Glomerular visceral epithelial cell (primary cell): ENCODE measurements at regions not wholly inside any gene's neighbourhood (a gene's known extent, or its start where the extent isn't known, plus 50 kb on each side); places are given as distances from the start of the nearest gene placed in this dataset.
"Not testable (repeated sequence)": the region's sequence is repeated elsewhere in the genome, so short reads cannot be mapped to it uniquely, and the experiment has no call there.

Source experiments
- DNase-seq: peaks from one replicate; pipeline ENCODE4 v3.0.0-alpha.2; 2016; ENCODE audit errors: extremely low spot score

GRCh38 chr12:14032191-14032590 is 50.8 kb upstream of the GRIN2B start:
- not testable (repeated sequence) for DNase-seq

DNA sequence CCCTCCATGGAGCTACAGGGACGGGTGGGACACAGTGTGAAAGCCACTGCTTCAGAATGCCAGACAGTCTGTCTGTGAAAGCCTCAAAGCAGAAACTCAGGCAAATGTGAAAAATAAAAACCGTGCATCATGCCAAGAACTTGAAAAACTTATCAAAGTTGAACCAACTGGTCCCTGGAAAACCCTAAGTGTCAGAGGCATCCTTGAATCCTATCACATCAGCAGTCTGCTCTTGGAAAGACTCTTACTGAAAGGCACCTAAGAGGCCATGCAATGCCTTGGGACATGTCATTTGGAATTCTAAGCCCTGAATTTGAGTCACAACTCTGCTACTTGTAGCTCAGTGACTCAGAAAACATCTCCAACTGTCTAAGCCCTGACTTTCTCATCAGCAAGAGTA is 62.4 kb upstream of the GRIN2B start:
- no peak for DNase-seq

GRCh38 chr12:14048941-14049545 is 67.6 kb upstream of the GRIN2B start:
- no peak for DNase-seq

GRCh38 chr12:14057895-14058294 is 76.5 kb upstream of the GRIN2B start:
- no peak for DNase-seq

DNA sequence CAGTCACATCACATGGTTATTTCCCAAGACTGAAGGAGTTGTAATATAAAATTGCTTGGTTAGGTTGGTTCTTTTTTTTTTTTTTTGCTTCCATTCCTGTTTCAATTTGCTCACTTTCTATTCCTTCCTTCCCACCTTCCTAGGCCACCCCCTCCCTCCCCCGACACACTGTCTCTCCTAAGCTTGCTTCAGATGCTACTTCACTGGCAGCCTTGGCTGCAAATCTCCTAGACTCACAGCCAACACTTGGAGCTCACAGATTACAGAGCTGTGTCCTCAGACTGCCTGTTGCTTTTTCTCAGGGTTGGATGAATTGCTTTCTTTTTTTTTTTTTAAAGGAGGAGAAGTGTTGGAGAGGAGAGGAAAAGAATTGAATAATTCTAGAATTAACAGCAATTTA is 77.3 kb upstream of the GRIN2B start:
- no peak for DNase-seq

GRCh38 chr12:14059548-14059947 is 78.1 kb upstream of the GRIN2B start:
- no peak for DNase-seq

GRCh38 chr12:14065616-14066015 is 84.2 kb upstream of the GRIN2B start:
- DNase-seq: no peak

DNA sequence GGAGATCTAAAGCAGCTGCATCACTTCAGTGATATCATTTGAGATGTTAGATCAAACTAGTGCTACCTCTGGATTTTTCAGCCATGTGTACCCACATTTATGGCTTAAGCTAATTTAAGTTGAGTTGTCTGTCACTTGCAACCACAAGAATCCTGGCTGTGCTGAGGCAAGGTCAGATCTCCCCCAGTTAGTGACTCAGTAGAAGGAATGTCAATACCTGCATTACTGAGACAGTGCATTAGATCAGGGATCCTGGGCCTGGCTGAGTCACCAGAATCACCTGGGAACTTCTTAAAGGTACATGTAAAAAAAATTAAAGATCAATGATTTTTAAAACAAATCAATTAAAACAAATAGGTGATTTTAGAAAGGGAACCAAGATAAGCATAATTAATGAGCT is 84.6 kb upstream of the GRIN2B start:
- DNase-seq: no peak

DNA sequence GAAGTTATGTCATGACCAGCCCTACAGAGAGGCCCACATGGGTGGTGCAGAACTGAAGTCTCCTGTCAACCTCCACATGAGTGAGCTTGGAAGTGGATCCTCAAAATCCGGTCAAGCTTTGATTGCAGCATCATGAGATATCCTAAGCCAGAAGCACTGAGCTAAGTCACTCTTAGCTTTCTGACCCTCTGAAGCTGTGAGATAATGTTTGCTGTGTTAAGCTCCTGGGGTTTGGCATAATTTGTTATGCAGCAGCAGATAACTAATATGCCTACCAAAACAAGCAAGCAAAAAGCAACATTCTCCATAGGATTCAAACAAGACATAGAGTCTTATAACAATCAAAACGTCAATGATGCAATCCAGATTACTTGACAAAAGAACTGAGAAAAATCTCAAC is 87.6 kb upstream of the GRIN2B start:
- DNase-seq: no peak

- no peak for DNase-seq
Measured at GRCh38 chr12:14071833-14072232, 90.4 kb upstream of the GRIN2B start.

GRCh38 chr12:14072987-14073386 is 91.6 kb upstream of the GRIN2B start:
- DNase-seq: no peak

DNA sequence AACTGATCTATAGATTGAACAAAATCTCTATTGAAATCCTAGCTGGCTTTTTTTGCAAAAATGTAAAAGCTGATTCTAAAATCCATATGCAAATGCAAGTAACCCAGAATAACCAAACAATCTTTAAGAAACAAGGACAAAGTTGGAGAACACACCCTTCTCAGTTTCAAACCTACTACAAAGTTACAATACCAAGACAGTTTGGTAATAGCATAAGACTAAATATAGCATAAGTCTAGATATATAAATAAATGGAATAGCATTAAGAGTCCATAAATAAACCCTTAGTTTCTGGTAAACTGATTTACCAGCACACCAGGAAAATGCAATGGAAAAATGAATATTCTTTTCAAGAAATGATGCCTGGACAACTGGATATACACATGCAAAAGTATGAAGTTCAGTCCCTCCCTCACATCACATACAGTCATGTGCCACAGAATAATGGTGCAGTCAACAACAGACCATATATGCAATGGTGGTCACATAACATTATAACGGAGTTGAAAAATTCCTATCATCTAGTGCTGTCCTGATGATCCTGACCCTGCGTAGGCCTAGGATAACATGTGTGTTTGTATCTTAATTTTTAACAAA is 94.5 kb upstream of the GRIN2B start:
- no peak for DNase-seq

DNA sequence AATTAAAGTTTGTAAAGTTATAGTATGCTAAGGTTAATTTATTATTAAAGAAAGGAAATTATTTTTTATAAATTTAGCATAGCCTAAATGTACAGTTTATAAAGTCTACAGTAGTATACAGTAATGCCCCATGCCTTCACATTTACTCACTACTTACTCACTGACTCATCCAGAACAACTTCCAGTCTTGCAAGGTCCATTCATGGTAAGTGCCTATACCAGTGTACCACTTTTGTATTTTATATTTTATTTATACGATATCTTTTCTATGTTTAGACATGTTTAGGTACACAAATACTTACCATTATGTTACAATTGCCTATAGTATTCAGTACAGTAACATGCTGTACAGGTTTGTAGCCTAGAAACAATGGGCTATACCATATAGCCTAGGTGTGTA is 95.1 kb upstream of the GRIN2B start:
- no peak for DNase-seq

GRCh38 chr12:14086838-14087237 is 105.4 kb upstream of the GRIN2B start:
- DNase-seq: no peak

DNA sequence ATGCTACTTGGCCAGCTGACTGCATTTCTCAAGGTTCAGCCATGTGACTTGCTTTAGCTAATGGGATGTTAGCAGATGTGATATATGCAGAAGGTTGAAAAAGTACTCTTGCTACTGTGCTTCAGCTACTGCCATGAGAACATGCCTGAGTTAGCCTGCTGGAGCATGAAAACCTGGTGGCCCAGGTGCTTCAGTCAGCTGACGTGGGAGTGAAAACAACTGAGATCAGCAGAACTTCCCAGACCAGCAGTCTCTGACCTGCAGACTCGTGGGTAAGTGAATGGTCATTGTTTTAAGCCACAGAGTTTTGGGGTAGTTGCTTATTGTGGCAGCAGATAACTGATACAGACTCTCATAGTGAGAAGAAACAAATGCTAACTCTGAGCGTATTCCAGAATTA is 118.6 kb upstream of the GRIN2B start:
- no peak for DNase-seq

DNA sequence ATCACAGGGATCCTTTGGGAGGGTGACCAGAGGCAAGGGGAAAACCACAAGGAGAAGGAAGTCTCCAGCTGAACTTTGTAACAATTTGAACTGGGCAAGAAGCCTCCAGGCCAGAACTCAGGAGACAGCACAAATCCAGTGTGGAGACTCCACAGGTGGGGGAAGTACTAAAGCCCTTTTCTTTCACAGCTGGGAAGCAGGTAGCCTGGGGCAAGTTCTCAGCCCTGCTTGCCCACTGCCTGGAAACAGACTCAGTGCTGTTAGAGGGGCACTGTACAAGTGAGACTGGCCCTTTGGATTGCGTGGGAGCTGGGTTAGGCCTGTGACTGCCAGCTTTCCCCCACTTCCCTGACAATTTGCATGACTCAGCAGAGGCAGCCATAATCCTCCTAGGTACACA is 120.2 kb upstream of the GRIN2B start:
- not testable (repeated sequence) for DNase-seq

DNA sequence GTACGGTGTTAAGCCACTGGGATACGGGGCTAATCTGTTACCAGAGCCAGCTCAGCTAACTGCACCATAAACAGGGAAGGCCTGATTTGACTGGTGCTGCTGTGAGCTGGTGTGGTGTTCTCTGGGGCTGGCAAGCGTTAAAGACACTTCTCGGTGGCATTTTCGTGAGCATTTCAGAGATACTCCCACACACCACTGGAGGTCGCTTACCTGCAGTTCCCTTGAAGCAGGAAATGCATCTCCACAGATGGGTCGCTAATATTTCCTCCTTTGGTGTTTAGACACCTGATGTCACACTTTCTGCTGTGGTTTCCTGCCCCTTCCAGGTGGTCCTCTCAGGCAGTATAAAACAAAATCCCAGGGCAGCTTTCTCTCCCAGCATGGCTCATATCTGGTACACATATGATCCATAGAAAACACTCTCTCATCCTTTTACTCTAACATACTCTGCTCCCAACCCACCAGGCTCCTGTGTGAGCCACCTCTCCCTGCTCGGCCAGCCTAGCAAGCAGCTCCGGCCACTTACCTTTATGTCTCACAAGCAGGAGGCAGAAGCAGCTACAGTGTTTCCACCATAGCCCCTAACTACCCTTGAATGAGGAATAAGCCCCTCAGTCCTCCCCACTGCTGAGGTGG is 129.9 kb upstream of the GRIN2B start:
- no peak for DNase-seq

DNA sequence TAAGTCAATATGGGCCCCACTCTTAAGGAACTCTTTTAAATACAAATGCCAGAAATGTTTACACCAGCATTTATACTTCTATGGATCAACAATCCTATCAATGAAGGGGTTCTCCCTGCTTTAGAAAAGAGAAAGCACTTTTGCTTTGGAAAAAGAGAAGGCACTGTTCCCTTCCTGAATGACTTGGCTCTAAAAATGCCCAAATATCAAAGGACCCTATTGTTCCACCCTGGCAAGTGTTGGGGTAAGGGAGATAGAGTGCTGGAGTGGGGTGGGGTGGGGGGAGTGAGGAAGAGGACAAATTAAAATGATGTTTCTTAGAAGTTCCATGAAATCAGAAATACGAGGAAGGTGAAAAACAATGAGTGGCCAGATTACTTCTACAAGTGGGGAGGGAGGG is 131.6 kb upstream of the GRIN2B start:
- no peak for DNase-seq

- DNase-seq: no peak
Measured at GRCh38 chr12:14126692-14127091, 145.3 kb upstream of the GRIN2B start.

DNA sequence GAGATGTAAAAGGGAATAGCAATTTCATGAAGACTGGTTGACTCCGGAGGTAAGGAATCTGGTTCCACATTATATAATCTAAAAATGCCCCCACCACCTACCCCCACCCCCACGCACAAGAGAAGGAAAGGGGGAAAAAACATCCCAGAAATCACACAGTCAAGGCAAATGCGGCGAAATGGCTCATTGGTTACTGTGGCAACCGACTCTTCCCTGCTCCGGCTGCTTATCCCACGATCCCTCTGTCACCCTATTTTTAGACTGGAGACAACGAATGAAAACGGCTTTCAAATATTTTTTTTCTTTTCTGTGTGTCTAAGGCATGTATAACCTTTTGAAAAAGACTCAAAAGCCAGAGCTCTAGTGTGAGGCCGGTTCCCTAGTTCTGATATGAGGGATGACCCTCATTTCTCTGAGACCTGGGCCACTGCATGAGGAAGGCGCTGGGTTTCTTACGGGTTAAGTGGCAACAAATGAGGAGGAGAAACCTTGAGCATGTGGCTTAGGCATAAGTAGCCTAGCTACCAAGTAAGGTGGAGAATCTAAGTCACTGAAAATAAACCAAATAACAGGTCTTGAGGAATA is 148.3 kb upstream of the GRIN2B start:
- DNase-seq: no peak

DNA sequence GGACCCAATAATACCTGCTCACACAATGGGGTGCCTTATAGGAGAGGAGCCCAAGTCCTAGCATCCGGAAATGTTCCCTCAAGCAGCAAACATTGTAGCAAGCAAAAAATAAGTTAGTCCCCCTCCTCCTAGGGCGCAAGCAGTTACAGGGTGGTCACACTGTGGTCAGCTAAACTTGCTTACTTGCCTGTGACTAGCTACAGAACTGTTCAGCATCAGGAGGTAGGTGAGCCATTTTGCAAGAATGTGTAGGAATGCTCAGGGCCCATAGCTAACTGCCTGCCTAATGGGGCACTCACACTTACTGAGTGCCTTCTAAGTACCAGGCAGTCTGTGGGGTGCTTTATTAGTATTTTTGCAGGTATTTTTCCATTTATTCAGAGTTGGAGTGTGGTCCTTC is 154.6 kb upstream of the GRIN2B start:
- no peak for DNase-seq

GRCh38 chr12:14138495-14138894 is 157.1 kb upstream of the GRIN2B start:
- no peak for DNase-seq
